Medulla oblongata (tissue), 1 donor: ENCODE measurements at regions not wholly inside any gene's neighbourhood (a gene's known extent, or its start where the extent isn't known, plus 50 kb on each side); places are given as distances from the start of the nearest gene placed in this dataset.

Source experiments
- DNase-seq: peaks from one replicate; pipeline ENCODE4 v3.0.0-alpha.2; 2015; ENCODE audit errors: extremely low spot score

- no peak for DNase-seq
These were observed 80.5 kb downstream of the CLDN34 start for GRCh38 chrX:10047631-10048030.

GRCh38 chrX:10048076-10048475 is 80.9 kb downstream of the CLDN34 start:
- no peak for DNase-seq

- DNase-seq, result no peak
These were observed 81.5 kb downstream of the CLDN34 start for GRCh38 chrX:10048707-10049106.

GRCh38 chrX:10049236-10049635 is 82.1 kb downstream of the CLDN34 start:
- peak; percentile 6 for DNase-seq

GRCh38 chrX:10050481-10050880 is 83.3 kb downstream of the CLDN34 start:
- no peak for DNase-seq

- DNase-seq, result no peak
These were observed 84.8 kb downstream of the CLDN34 start for GRCh38 chrX:10051866-10052480.

DNA sequence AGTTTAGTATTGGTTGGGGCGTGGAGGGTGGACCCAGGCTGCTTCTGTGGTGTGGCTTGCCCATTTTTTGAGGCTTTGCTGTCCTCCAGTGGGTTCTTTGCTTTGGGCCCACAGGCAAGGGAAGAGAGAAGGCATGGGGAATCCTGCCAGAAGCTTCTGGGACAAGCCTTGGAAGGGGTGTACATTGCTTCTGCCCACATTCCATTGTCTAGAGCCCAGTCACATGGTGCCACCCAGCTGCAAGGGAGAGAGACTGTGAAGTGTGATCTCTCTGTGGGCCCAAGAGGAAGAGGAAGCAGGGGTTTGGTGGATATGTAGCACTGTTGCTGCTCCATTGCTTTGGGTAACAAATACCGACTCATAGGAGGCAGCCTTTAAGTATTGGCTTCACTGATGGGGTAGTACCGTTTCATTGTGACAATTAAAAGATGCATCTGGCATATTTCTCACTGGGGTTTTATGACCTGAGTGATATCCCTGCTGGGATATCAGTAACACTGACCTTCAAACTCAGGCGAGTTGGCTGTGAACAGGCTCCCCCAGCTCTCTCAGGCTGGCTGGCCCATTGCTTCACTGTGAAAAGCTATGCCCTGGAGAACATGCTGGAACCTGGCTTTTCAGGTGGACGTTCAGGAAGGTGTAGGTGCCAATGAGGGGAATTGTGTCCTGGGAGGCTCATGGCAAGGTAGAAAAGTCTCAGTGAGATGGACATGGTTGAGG is 85.9 kb downstream of the CLDN34 start:
- DNase-seq, result peak; percentile 81

GRCh38 chrX:10054396-10054795 is 87.2 kb downstream of the CLDN34 start:
- no peak for DNase-seq

- no peak for DNase-seq
These were observed 88.3 kb downstream of the CLDN34 start for GRCh38 chrX:10055430-10055829.

DNA sequence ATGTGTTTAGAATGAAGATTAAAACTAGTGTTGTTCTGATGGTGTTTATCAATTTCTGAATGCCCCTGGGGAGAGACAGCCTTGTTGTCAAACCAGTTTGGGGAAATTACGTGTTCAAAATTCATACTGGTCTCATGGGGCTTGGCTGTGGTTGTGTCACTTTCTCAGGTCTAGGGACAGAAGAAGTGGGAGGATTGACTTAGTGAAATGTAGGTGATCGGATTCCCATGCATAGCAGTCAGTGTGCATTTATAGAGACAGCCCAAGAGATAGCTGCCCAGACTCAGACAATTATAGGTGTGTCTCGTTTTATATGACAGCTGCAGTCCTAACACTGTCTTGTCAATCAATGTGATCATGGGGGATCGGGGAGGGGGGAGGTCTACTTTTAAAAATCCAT is 94.4 kb upstream of the CLCN4 start:
- no peak for DNase-seq

DNA sequence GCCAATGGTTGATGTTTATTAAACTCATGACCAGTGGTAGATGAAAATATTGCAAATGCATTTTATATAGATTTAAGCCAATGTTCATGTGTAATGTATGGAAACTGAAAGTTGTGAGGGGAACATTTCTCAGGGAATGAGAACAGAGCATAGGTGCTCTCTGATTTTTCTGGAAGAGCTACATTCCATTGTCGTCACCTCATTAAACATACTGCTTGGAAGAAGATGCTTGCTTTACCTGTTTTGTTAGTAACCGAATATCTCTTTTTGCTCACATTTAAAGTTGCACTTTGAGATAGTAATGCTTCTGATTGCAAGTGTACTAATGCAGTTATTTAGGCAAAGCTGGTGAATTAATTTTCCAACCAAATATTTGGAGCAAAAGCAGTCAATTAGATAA is 93.8 kb upstream of the CLCN4 start:
- DNase-seq, result no peak

DNA sequence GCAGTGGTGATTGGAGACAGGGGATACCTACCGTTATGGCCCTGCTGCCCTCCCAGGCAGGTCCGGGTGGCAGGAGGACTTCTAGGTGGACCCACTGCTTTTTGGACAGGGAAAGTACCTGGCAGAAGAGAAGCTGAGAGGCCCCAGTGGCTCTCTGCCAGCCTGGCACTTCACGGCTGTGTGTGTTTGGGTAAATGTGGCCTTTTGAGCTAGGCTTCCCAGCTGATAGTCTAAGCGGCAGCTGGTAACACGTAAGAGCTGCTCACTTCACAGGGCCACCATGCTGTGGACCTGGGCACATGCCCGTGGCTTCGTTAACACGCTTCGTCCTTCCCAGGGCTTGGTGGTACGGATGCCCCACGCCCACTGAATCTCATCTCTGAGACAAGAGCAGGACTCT is 92.0 kb upstream of the CLCN4 start:
- DNase-seq, result no peak

GRCh38 chrX:10070714-10071436 is 85.9 kb upstream of the CLCN4 start:
- no peak for DNase-seq

GRCh38 chrX:10071451-10072144 is 85.2 kb upstream of the CLCN4 start:
- DNase-seq, result no peak

- peak; percentile 55 for DNase-seq
These were observed 83.8 kb upstream of the CLCN4 start for GRCh38 chrX:10072786-10073568.

DNA sequence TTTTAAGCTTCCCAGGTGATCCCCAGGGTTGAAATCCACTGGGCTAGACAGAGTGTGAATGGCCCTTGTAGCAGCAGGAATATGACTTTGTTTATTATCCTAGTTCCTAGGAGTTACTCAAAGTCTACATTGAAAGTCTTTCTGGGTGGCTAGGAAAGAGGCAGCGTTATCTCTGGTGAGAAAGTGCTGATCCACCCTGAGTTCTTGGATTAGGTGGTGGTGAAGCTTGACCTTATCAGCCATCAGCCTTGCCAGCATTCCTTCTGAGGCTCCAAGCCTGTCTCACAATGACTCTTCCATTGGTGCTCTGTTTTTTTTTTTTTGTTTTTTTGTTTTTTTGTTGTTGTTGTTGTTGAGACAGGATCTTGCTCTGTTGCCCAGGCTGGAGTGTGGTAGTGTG is 83.1 kb upstream of the CLCN4 start:
- no peak for DNase-seq

DNA sequence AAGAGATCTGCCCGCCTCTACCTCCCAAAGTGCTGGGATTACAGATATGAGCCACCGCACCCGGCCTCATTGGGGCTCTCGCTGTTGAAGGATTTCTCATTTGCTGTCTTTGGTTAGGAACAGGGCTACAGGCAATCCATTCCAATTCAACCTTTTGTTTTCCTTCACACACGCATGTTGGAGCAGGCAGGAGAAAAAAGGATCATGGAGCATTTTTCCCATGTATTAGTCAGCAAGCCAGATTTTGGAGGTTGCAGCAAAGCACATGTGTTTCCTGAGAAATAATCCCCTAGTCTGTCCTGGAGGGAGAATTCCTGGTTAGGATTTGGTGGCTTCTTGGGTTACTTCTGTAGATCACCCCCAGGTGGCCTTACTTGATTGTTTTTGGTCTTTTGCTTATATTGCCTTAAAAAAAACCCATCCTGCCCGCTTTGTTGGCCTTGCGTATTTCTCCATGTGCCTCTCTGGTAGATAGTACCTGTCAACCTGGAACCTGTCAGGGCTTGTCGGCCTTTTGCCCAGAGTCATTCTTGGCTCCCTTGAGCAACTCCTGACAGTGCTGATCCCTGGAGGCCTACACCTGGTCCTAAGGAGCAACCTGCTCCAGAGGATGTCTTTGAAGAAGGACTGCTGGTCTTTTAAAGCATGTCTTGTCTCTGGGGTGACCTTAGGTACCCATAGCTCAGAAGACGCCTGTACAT is 82.4 kb upstream of the CLCN4 start:
- DNase-seq, result no peak

DNA sequence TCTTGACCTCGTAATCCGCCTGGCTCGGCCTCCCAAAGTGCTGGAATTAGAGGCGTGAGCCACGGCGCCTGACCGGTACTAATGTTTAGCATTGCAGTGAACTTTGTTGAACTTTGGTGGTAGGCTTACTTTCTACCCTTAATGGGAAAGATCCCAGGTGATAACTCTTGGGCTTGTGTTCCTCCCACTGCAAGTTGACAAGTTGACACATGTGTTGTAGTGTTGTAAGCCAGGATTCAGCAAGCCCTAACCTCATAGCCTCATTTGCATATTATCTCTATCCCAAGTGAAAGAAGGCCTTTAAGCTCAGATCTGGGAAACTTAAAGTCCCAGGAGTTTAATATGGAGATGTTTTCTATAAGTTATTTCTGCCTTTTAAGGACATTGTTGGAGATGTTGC is 80.0 kb upstream of the CLCN4 start:
- DNase-seq, result no peak

DNA sequence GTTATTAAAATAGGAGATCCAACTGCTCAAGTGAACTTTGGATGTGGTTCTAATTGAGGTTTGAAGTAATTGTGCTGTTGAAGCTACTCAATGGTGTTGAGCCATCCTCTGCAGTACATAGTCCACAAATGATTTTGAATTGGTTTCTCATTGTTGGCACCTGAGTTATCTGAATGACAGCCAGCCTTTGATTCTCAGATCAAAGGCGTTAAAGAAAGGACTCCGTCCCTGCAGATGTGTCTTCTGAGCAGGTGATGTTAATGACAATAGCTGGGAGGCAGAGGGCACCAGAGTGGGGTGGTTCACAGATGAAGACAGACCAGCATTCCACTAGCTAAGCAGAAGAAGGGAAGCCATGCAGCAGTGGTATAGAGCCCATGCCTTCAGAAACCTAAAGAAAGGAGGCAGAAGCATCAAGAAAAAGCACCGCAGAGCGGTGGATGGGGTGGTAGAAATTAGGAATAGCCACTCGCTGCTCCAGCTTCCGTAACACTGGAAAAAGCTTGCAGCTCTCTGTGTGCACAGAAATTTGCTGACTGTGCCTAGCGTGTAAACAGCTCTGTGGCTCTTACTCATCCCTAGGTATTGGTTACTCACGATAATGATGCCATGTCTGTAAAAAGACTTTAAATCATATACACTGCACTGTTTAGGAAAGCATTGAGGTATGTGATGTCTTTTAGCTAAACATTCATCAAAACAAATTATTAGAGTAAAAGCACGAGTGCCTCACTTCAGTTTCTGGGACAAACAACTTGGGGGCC is 79.2 kb upstream of the CLCN4 start:
- no peak for DNase-seq

- no peak for DNase-seq
These were observed 78.5 kb upstream of the CLCN4 start for GRCh38 chrX:10078266-10078665.
